Endothelial cell of umbilical vein (primary cell): ENCODE measurements at regions not wholly inside any gene's neighbourhood (a gene's known extent, or its start where the extent isn't known, plus 50 kb on each side); places are given as distances from the start of the nearest gene placed in this dataset.

Source experiments
- BruUV-seq: library from RNA; stranded (reverse); fragments of 400-500 nt; replicated peaks from 2 replicates; lab custom pipeline; 2021; lab: Mats Ljungman, UMichigan
- CTCF ChIA-PET: fragments of 300-600, 350-600 bp; sonication (Branson Sonifier 250); formaldehyde crosslinking; loops from one replicate; lab custom pipeline; 2021; ENCODE audit warnings: antibody characterized with exemption, inconsistent platforms; lab: Charles Lee
- POLR2A ChIA-PET: fragments of 300-600, 350-600 bp; sonication (Branson Sonifier 250); formaldehyde crosslinking; loops from one replicate; lab custom pipeline; 2021; ENCODE audit warnings: antibody characterized with exemption, inconsistent platforms; lab: Charles Lee
- DNase-seq: peaks from one replicate; pipeline ENCODE4 v3.0.0-alpha.2; 2011; ENCODE audit warnings: low read depth, low spot score
- FAIRE-seq: peaks from 2 replicates; lab custom pipeline; 2011; peaks lifted over from hg19 to GRCh38; lab: Jason Lieb, UNC
- H2AFZ ChIP-seq: 2 replicates; pipeline ENCODE4 v1.6.0; 2012; ENCODE audit warnings: low read depth, low read length, control low read depth, inconsistent platforms
- H3K27ac ChIP-seq: 2 replicates; pipeline ENCODE4 v1.5.1; 2011; ENCODE audit warnings: low read depth, mild to moderate bottlenecking, control low read depth, low read length, moderate library complexity; ENCODE audit not compliant: insufficient read depth
- H3K27me3 ChIP-seq, 2 experiments: 2 replicates each; pipeline versions ENCODE4 v1.6.0 to v1.6.1; 2011; ENCODE audit warnings: low read length in 2 of 2, mixed read lengths in 1 of 2; ENCODE audit not compliant: control insufficient read depth in 2 of 2, insufficient read depth in 2 of 2
- H3K36me3 ChIP-seq, 2 experiments: 2 replicates in 1 of 2; 3 replicates in 1 of 2; pipeline ENCODE4 v1.5.1; 2011; ENCODE audit warnings: low read length in 2 of 2, mild to moderate bottlenecking in 1 of 2, moderate library complexity in 1 of 2; ENCODE audit not compliant: control insufficient read depth in 2 of 2, insufficient read depth in 2 of 2; ENCODE audit errors: extremely low read depth in 1 of 2
- H3K4me1 ChIP-seq: 3 replicates; pipeline ENCODE4 v1.5.1; 2011; ENCODE audit warnings: mild to moderate bottlenecking, low read length; ENCODE audit not compliant: control insufficient read depth, insufficient read depth; ENCODE audit errors: extremely low read depth
- H3K4me2 ChIP-seq: 2 replicates; pipeline ENCODE4 v1.6.1; 2011; ENCODE audit warnings: low read length, control low read depth, mixed read lengths; ENCODE audit not compliant: insufficient read depth
- H3K4me3 ChIP-seq, 3 experiments: fragments of 200-600 bp in 1 of 3; sonication (generic), shearing (Covaris generic) in 1 of 3; replicated peaks in 1 of 3; 2 replicates each; pipeline ENCODE4 v1.5.1; 2011 to 2016; ENCODE audit warnings: control low read depth in 3 of 3, low read length in 3 of 3, mild to moderate bottlenecking in 2 of 3, inconsistent platforms in 1 of 3, low read depth in 1 of 3, moderate library complexity in 1 of 3; ENCODE audit not compliant: insufficient read depth in 1 of 3
- H3K79me2 ChIP-seq: 2 replicates; pipeline ENCODE4 v1.6.0; 2012; ENCODE audit warnings: low read length, inconsistent platforms; ENCODE audit not compliant: control insufficient read depth, insufficient read depth
- H3K9ac ChIP-seq: replicated peaks from 2 replicates; pipeline ENCODE3; 2011; ENCODE audit warnings: low read length, control low read depth; ENCODE audit not compliant: insufficient read depth; ENCODE audit errors: extremely low read depth
- H3K9me1 ChIP-seq: replicated peaks from 3 replicates; pipeline ENCODE4 v1.6.0; 2011; ENCODE audit warnings: mild to moderate bottlenecking, low read length; ENCODE audit not compliant: control insufficient read depth, insufficient read depth; ENCODE audit errors: extremely low read depth
- H3K9me3 ChIP-seq: replicated peaks from 2 replicates; pipeline ENCODE4 v1.5.1; 2012; ENCODE audit warnings: low read length, inconsistent platforms; ENCODE audit not compliant: control insufficient read depth, insufficient read depth
- H4K20me1 ChIP-seq: replicated peaks from 2 replicates; pipeline ENCODE3; 2011; ENCODE audit warnings: mild to moderate bottlenecking, low read length; ENCODE audit not compliant: control insufficient read depth, insufficient read depth; ENCODE audit errors: extremely low read depth
- CTCF ChIP-seq, 2 donors: IDR thresholded peaks; 1 replicate in 1 of 2; 2 replicates in 1 of 2; pipeline ENCODE4 v1.5.1; 2011; ENCODE audit warnings: low read length in 2 of 2, mild to moderate bottlenecking in 2 of 2, moderate library complexity in 2 of 2, control low read depth in 1 of 2, inconsistent platforms in 1 of 2, low read depth in 1 of 2; ENCODE audit not compliant: insufficient read depth in 1 of 2; ENCODE audit errors: extremely low read depth in 1 of 2
- EZH2 ChIP-seq: IDR thresholded peaks from 2 replicates; pipeline ENCODE4 v1.6.1; 2012; ENCODE audit warnings: borderline replicate concordance, low read depth, mild to moderate bottlenecking, moderate library complexity, low read length, inconsistent platforms; ENCODE audit not compliant: severe bottlenecking
- FOS ChIP-seq: IDR thresholded peaks from 2 replicates; pipeline ENCODE4 v1.6.1; 2011; ENCODE audit warnings: mild to moderate bottlenecking, low read length, moderate library complexity, borderline replicate concordance; ENCODE audit not compliant: insufficient read depth
- GATA2 ChIP-seq: IDR thresholded peaks from 2 replicates; pipeline ENCODE4 v1.7.0; 2011; ENCODE audit warnings: low read depth, mild to moderate bottlenecking, moderate library complexity, mixed read lengths, low read length; ENCODE audit not compliant: insufficient read length, insufficient read depth
- JUN ChIP-seq: IDR thresholded peaks from 2 replicates; pipeline ENCODE4 v1.6.1; 2011; ENCODE audit warnings: borderline replicate concordance, low read depth; ENCODE audit not compliant: insufficient read length, insufficient read depth
- MAX ChIP-seq: IDR thresholded peaks from 2 replicates; pipeline ENCODE4 v1.6.1; 2011; ENCODE audit not compliant: insufficient read depth, insufficient read length
- MYC ChIP-seq: IDR thresholded peaks from one replicate; pipeline ENCODE4 v1.6.1; 2011; ENCODE audit warnings: mild to moderate bottlenecking, low read depth, low read length
- POLR2A ChIP-seq: IDR thresholded peaks from 2 replicates; pipeline ENCODE4 v1.6.1; 2012; ENCODE audit warnings: low read depth, mild to moderate bottlenecking, control low read depth, low read length
- POLR2AphosphoS5 ChIP-seq: IDR thresholded peaks from 2 replicates; pipeline ENCODE4 v1.6.1; 2012; ENCODE audit warnings: low read depth, mild to moderate bottlenecking, control low read depth, low read length, moderate library complexity; ENCODE audit not compliant: insufficient read depth
- dilution Hi-C: fragments of 300-500 bp; cut with MboI; formaldehyde crosslinking; loops from one replicate; pipeline ENCODE4 v1.15.0; 2019; ENCODE audit warnings: low sequenced_read_pairs; ENCODE audit not compliant: extremely low pct_ligation_motif_present
- intact Hi-C: fragments of 100-400 bp; cut with micrococcal nuclease; formaldehyde crosslinking; loops from one replicate; pipeline ENCODE4 v1.10.0; 2022

- no peaks in the 10 kb centered on the region for H3K4me1 ChIP-seq
- no peak overlapping the region for H3K4me2 ChIP-seq
- no peaks in the 10 kb centered on the region for H3K27me3 ChIP-seq
- FAIRE-seq, result no peak
- H3K4me3 ChIP-seq, result no peak overlapping the region
- H3K9me3 ChIP-seq, result peaks cover 10% of the 10 kb centered on the region
- H3K79me2 ChIP-seq, result no peaks in the 10 kb centered on the region
- H3K9me1 ChIP-seq, result no peaks in the 10 kb centered on the region
- TF ChIP-seq MAX, result no peak
- TF ChIP-seq POLR2A, result no peak
- no peak for TF ChIP-seq POLR2AphosphoS5
- TF ChIP-seq JUN, result no peak
- no peak for TF ChIP-seq EZH2
- TF ChIP-seq CTCF (IDR thresholded peaks at IDR 0.05; ENCODE audit: extremely low read depth in 1 of 2, insufficient read depth in 1 of 2, low read depth in 1 of 2, low read length in 2 of 2), result no peak
- no peak for TF ChIP-seq MYC
- TF ChIP-seq GATA2, result no peak
- no peak for TF ChIP-seq FOS
- H3K27ac ChIP-seq, result no peak overlapping the region
- BruUV-seq, result no TSS peak
- POLR2A ChIA-PET, result no interaction called here
- DNase-seq, result no peak
- no peaks in the 10 kb centered on the region for H4K20me1 ChIP-seq
- intact Hi-C loops, result no loop called here
- H3K9ac ChIP-seq, result no peak overlapping the region
- CTCF ChIA-PET, result no interaction called here
- H3K36me3 ChIP-seq, result no peaks in the 10 kb centered on the region
- dilution Hi-C loops, result no loop called here
- H2AFZ ChIP-seq, result no peak overlapping the region
These were observed 1168.2 kb downstream of the BRD1 start for GRCh38 chr22:48659404-48659996.
